Fibroblast of lung (primary cell): ENCODE measurements at regions not wholly inside any gene's neighbourhood (a gene's known extent, or its start where the extent isn't known, plus 50 kb on each side); places are given as distances from the start of the nearest gene placed in this dataset.
"Not testable (repeated sequence)": the region's sequence is repeated elsewhere in the genome, so short reads cannot be mapped to it uniquely, and the experiment has no call there.

ENCODE experiments used
- DNase-seq, 2 donors: peaks; one replicate each; pipeline versions ENCODE4 v3.0.0 to v3.0.0-alpha.2; 2010; ENCODE audit warnings: low read depth in 2 of 2
- H2AFZ ChIP-seq: 2 replicates; pipeline ENCODE4 v1.5.1; 2012; ENCODE audit warnings: low read length, control low read depth, inconsistent platforms
- H3K27ac ChIP-seq: 2 replicates; pipeline ENCODE4 v1.5.1; 2011; ENCODE audit warnings: low read length, control low read depth; ENCODE audit not compliant: insufficient read depth
- H3K27me3 ChIP-seq: 2 replicates; pipeline ENCODE4 v1.5.1; 2011; ENCODE audit warnings: mild to moderate bottlenecking, low read length; ENCODE audit not compliant: control insufficient read depth, insufficient read depth
- H3K36me3 ChIP-seq: 2 replicates; pipeline ENCODE4 v1.5.1; 2011; ENCODE audit warnings: low read length; ENCODE audit not compliant: control insufficient read depth, insufficient read depth
- H3K4me1 ChIP-seq: 2 replicates; pipeline ENCODE4 v1.5.1; 2011; ENCODE audit warnings: low read length; ENCODE audit not compliant: control insufficient read depth, insufficient read depth; ENCODE audit errors: extremely low read depth
- H3K4me2 ChIP-seq: 2 replicates; pipeline ENCODE4 v1.5.1; 2011; ENCODE audit warnings: low read length, control low read depth; ENCODE audit not compliant: insufficient read depth; ENCODE audit errors: extremely low read depth
- H3K4me3 ChIP-seq, 4 experiments: fragments of 200-600 bp in 1 of 4; sonication (generic) in 1 of 4; replicated peaks in 1 of 4; 2 replicates each; pipeline ENCODE4 v1.5.1; 2011 to 2016; ENCODE audit warnings: low read length in 4 of 4, low read depth in 3 of 4, mild to moderate bottlenecking in 3 of 4, control low read depth in 2 of 4, inconsistent platforms in 1 of 4, mixed read lengths in 1 of 4; ENCODE audit not compliant: insufficient read depth in 1 of 4; ENCODE audit errors: control extremely low read depth in 1 of 4
- H3K79me2 ChIP-seq: 2 replicates; pipeline ENCODE4 v1.5.1; 2012; ENCODE audit warnings: mild to moderate bottlenecking, low read length, inconsistent platforms; ENCODE audit not compliant: control insufficient read depth, insufficient read depth
- H3K9ac ChIP-seq: 2 replicates; pipeline ENCODE4 v1.5.1; 2011; ENCODE audit warnings: mild to moderate bottlenecking, low read length, control low read depth; ENCODE audit not compliant: insufficient read depth
- H3K9me3 ChIP-seq: 2 replicates; pipeline ENCODE4 v1.5.1; 2012; ENCODE audit warnings: low read depth, low read length; ENCODE audit not compliant: control insufficient read depth, insufficient read depth
- H4K20me1 ChIP-seq: 2 replicates; pipeline ENCODE4 v1.5.1; 2011; ENCODE audit warnings: low read length; ENCODE audit not compliant: control insufficient read depth, insufficient read depth; ENCODE audit errors: extremely low read depth
- EZH2 ChIP-seq: IDR thresholded peaks from 2 replicates; pipeline ENCODE4 v1.5.1; 2012; ENCODE audit warnings: low read length, control low read depth, mild to moderate bottlenecking; ENCODE audit errors: missing control alignments
- TF ChIP-seq, protein P1 (sequence below), 2 donors: IDR thresholded peaks in 1 of 2; conservative IDR thresholded peaks in 1 of 2; 1 replicate in 1 of 2; 2 replicates in 1 of 2; pipeline ENCODE4 v1.5.1; 2011 to 2012; ENCODE audit warnings: low read length in 2 of 2, control low read depth in 1 of 2, inconsistent platforms in 1 of 2, low read depth in 1 of 2, mild to moderate bottlenecking in 1 of 2

DNA sequence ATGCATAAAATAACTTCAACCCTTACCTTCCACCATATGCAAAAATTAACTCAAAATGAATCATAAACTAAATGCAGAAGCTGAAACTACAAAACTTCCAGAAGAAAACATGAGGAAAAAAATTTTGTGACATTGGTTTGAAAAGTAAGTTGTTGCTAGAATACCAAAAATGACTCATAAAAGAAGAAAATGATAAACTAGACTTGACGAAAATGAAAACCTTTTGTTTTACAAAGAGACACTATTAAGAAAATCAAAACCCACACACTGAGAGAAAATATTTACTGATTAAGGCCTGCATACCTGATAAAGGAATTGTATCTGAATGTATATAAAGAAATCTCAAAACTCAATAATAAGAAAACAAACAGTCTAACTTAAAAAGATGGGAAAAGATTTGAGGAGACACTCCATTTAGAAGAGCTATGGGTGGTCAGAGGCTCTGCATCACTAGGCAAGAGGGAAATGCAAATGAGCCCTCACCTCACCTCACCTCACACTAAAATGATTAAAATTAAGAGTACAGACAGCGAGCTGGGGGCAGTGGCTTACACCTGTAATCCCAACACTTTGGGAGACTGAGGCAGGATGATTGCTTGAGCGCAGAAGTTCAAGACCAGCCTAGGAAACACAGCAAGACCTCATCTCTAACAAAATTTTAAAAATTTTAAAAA, 97.6 kb upstream of the CST7 start:
- Histone ChIP-seq H3K36me3 (no peaks in the 10 kb centered on the region), H3K27me3 (no peaks in the 10 kb centered on the region), H3K79me2 (no peaks in the 10 kb centered on the region), H4K20me1 (no peaks in the 10 kb centered on the region), H3K9ac (no peak overlapping the region), H3K4me3 (no peak overlapping the region), H3K4me1 (no peaks in the 10 kb centered on the region), H3K9me3 (no peaks in the 10 kb centered on the region), H3K4me2 (no peak overlapping the region), H2AFZ (no peak overlapping the region), H3K27ac (no peak overlapping the region)
- TF ChIP-seq, protein P1, sequence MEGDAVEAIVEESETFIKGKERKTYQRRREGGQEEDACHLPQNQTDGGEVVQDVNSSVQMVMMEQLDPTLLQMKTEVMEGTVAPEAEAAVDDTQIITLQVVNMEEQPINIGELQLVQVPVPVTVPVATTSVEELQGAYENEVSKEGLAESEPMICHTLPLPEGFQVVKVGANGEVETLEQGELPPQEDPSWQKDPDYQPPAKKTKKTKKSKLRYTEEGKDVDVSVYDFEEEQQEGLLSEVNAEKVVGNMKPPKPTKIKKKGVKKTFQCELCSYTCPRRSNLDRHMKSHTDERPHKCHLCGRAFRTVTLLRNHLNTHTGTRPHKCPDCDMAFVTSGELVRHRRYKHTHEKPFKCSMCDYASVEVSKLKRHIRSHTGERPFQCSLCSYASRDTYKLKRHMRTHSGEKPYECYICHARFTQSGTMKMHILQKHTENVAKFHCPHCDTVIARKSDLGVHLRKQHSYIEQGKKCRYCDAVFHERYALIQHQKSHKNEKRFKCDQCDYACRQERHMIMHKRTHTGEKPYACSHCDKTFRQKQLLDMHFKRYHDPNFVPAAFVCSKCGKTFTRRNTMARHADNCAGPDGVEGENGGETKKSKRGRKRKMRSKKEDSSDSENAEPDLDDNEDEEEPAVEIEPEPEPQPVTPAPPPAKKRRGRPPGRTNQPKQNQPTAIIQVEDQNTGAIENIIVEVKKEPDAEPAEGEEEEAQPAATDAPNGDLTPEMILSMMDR (conservative IDR thresholded peaks at IDR 0.05 in 1 of 2, IDR thresholded peaks at IDR 0.05 in 1 of 2; ENCODE audit: low read depth in 1 of 2, low read length in 2 of 2) = no peak
- TF ChIP-seq EZH2 = no peak
- DNase-seq = no peak

DNA sequence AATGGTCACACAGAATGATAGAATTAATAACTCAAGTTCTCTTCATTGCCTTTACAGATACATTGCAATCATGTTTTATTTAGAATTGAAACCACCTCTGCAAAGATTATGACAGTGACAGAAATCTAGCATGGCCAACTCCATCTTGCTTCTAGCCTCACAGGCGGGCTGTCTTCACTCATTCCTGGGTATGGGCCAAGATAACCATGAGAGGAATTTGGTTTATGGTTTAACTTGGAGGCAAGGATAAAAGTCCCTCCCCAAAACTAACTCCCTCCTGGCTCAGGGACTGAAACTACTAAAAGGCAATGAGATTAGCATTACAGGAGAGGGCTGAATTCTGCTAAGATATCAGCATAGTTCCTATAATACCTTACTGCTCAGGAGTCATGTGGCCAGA, 95.2 kb upstream of the CST7 start:
- H3K4me3 ChIP-seq = no peak overlapping the region
- no peaks in the 10 kb centered on the region for H3K36me3 ChIP-seq
- no peak overlapping the region for H2AFZ ChIP-seq
- TF ChIP-seq, protein P1 (conservative IDR thresholded peaks at IDR 0.05 in 1 of 2, IDR thresholded peaks at IDR 0.05 in 1 of 2; ENCODE audit: low read depth in 1 of 2, low read length in 2 of 2) = no peak
- no peak for TF ChIP-seq EZH2
- no peak overlapping the region for H3K9ac ChIP-seq
- H3K27ac ChIP-seq = no peak overlapping the region
- no peaks in the 10 kb centered on the region for H3K4me1 ChIP-seq
- no peak for DNase-seq
- no peaks in the 10 kb centered on the region for H3K9me3 ChIP-seq
- H3K4me2 ChIP-seq = no peak overlapping the region
- no peaks in the 10 kb centered on the region for H4K20me1 ChIP-seq
- H3K79me2 ChIP-seq = no peaks in the 10 kb centered on the region
- no peaks in the 10 kb centered on the region for H3K27me3 ChIP-seq

DNA sequence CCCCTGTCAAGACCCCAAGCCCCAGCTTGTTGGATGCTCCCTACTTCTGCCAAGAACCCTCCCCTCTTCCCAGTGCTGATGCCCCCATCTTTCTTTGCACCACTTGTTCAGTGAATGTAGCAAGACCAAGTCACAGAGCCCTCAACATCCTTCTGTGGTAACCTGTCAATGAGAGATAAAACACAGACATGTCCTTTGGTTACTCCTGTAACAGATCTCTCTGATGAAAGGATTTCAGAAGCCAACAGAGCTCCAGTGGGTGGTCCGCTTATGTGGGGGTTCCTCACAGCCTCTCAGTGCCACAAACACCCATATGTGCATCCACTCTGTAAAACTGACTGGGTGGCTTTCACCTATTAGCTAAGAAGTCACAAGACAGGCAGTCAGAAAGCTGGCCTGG, 93.2 kb upstream of the CST7 start:
- no peak for DNase-seq
- Histone ChIP-seq H3K9ac (no peak overlapping the region), H3K4me1 (no peaks in the 10 kb centered on the region), H3K79me2 (no peaks in the 10 kb centered on the region), H3K4me3 (no peak overlapping the region), H2AFZ (no peak overlapping the region), H3K9me3 (no peaks in the 10 kb centered on the region), H3K27me3 (no peaks in the 10 kb centered on the region), H3K27ac (no peak overlapping the region), H3K36me3 (no peaks in the 10 kb centered on the region), H4K20me1 (no peaks in the 10 kb centered on the region), H3K4me2 (no peak overlapping the region)
- TF ChIP-seq, protein P1 (conservative IDR thresholded peaks at IDR 0.05 in 1 of 2, IDR thresholded peaks at IDR 0.05 in 1 of 2; ENCODE audit: low read depth in 1 of 2, low read length in 2 of 2) = no peak
- TF ChIP-seq EZH2 = no peak

DNA sequence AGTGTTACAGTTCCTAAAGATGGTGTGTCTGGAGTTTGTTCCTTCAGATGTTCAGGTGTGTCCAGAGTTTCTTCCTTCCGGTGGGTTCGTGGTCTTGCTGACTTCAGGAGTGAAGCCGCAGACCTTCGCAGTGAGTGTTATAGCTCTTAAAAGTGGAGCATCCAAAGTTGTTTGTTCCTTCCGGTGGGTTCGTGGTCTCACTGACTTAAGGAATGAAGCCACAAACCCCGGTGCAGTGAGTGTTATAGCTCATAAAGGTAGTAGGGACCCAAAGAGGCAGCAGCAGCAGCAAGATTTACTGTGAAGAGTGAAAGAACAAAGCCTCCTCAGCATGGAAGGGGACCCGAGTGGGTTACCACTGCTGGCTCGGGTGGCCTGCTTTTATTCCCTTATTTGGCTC, 90.6 kb upstream of the CST7 start:
- not testable (repeated sequence) for H3K9me3 ChIP-seq, DNase-seq, H3K27ac ChIP-seq, H4K20me1 ChIP-seq, H2AFZ ChIP-seq, H3K9ac ChIP-seq, H3K36me3 ChIP-seq, H3K4me2 ChIP-seq, H3K79me2 ChIP-seq, H3K4me3 ChIP-seq, H3K27me3 ChIP-seq, H3K4me1 ChIP-seq
